HG03135 (cell line): ENCODE measurements at regions not wholly inside any gene's neighbourhood (a gene's known extent, or its start where the extent isn't known, plus 50 kb on each side); places are given as distances from the start of the nearest gene placed in this dataset.
"Not testable (repeated sequence)": the region's sequence is repeated elsewhere in the genome, so short reads cannot be mapped to it uniquely, and the experiment has no call there.

Experiments
- ATAC-seq: cut with Tn5 transposase; IDR thresholded peaks from one replicate; pipeline ENCODE4 v1.9.1; 2021; ENCODE audit warnings: mild to moderate bottlenecking, moderate library complexity; ENCODE audit not compliant: unreplicated experiment

DNA sequence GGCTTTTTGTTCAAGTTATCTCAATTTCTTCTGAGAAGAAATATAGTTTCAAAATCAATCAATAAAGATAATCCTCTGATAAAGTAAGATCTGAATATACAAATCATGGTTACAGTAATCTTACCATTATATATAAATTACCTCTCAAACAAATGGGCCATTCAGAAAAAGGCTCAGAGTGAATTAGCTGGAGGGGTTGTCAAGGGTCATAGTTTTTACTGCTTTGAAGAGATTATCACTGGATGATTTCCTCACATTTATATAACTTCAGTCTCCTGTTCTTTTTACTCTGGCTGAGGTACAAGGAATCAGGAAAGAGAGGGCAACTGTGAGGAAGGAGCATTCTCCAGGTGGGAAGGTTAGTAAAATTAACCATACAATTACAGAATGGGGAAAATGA, 148.6 kb upstream of the ELL2 start:
- no peak for ATAC-seq

DNA sequence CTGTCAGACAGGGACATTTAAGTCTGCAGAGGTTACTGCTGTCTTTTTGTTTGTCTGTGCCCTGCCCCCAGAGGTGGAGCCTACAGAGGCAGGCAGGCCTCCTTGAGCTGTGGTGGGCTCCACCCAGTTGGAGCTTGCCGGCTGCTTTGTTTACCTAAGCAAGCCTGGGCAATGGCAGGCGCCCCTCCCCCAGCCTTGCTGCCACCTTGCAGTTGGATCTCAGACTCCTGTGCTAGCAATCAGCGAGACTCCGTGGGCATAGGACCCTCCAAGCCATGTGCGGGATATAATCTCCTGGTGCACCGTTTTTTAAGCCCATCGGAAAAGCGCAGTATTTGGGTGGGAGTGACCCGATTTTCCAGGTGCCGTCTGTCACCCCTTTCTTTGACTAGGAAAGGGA, 147.0 kb upstream of the ELL2 start:
- not testable (repeated sequence) for ATAC-seq

DNA sequence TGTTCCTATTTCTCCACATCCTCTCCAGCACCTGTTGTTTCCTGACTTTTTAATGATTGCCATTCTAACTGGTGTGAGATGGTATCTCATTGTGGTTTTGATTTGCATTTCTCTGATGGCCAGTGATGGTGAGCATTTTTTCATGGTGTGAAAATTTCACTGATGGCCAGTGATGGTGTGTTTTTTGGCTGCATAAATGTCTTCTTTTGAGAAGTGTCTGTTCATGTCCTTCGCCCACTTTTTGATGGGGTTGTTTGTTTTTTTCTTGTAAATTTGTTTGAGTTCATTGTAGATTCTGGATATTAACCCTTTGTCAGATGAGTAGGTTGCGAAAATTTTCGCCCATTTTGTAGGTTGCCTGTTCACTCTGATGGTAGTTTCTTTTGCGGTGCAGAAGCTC, 142.2 kb upstream of the ELL2 start:
- ATAC-seq: not testable (repeated sequence)

DNA sequence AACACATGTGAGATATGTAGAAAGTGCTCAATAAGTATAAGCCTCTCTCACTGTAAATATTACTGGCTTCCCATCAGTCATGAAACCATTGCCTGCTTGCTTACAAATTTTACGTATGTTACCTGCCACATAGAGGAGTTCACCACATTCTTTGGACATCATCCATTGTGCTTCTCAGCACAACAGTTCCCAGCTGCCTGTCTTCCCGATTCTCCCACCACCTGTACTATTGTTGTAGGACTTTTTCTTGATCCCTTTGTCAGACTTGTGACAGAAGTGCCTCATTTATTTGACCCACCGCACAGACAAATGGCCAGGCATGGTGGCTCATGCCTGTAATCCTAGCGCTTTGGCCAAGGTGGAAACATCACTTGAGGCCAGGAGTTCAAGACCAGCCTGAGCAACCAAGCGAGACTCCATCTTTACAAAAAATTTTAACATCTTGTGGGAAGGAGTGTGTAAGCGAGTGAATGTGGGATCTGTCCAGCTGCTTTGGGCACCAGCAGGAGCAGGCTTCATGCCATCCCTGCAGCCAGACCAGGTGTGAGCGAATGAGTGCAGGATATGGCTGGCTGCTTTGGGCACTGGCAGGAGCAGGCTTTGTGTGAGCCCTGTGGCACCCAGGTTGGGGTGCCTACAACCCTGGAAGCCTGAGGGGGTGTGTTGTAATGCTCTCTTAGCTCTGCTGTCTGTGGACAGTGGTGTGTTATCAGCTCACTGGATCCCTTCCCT, 139.9 kb upstream of the ELL2 start:
- ATAC-seq: no peak

DNA sequence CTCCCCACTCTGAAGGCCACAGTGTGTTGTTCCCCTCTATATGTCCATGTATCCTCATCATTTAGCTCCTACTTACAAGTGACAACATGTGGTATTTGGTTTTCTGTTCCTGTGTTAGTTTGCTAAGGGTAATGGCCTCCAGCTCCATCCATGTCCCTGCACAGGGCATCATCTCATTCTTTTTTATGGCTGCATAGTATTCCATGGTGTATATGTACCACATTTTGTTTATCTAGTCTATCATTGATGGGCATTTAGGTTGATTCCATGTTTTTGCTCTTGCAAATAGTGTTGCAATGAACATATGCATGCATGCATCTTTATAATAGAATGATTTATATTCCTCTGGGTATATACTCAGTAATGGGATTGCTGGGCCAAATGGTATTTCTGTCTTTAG, 135.8 kb upstream of the ELL2 start:
- not testable (repeated sequence) for ATAC-seq

DNA sequence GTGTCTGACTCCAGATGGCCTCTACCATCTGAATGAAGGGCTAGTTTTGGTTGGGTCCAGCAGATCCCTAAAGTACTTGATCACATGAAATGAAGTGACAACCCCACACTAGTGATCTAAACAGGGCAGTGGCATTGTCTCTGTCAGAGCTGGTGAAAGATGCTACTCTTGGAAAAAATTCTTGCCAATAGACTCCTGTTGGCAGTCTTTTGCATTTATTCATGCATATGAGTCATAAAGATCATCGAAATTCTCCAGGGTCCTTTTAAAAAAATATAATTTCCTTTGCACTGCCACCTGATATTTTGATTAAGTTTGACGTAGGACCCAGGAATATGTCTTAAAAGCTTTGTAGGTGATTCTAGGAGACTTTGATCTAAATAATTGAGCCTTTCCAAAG, 135.1 kb upstream of the ELL2 start:
- ATAC-seq: no peak

DNA sequence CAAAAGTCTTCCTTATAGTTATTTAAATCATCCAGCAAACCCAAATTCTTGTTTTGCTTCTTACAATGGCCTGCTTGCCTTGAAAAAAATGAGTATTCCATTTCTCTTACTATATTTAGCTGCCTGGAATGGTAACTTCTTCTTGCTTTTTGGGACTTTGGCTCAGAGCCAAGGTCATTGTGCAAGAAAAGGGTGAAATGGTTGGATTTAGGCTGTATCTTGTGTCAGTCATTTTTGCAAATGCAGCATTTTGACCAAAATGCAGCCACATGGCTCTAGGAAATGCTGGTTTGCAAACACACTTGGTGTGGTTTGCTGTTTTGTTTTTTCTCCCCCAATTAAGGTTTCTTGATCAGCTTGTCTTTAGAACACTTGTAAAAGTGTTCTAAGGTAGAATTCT, 133.3 kb upstream of the ELL2 start:
- ATAC-seq: no peak

DNA sequence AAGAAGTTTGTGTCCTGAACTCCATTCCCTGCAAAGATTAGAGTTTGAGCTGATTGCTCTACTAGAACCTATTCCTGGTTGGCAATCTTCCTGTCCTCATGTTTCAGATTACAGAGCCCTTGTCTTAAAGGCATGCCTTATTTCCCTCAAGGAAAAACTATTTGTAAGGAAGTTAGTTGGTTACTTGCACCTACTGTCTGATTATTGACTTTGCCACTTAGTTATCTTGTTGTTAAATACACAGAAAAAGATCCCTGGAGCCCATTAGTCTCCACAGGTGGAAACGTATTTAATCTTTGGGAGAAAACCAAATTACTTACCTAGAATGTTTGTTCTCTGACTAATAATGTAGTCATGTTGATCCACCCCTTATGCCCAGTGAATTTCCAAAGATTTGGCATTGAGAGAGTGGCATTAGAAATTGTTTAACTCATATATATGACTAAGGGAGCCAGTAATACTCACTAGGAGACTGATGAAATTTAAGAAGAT, 132.3 kb upstream of the ELL2 start:
- no peak for ATAC-seq

DNA sequence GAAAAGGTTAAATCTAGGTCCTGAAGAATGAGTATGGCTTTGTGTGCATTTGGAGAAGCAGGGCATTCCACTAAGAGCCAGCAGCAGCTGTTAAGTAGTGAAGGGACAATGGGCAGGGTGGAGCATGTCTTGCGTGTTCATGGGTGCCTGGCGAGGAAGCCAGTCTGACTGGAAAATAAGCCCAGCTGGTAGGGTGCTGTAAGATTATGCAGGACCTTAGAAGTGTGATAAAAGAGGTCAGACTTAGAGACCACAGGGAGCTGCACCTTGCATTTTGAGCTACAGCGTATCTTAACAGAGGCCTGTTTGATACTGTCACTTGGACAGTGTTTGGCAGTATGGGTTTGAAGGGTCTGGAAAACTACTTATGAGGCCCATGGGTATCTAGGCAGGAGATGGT, 131.7 kb upstream of the ELL2 start:
- no peak for ATAC-seq

DNA sequence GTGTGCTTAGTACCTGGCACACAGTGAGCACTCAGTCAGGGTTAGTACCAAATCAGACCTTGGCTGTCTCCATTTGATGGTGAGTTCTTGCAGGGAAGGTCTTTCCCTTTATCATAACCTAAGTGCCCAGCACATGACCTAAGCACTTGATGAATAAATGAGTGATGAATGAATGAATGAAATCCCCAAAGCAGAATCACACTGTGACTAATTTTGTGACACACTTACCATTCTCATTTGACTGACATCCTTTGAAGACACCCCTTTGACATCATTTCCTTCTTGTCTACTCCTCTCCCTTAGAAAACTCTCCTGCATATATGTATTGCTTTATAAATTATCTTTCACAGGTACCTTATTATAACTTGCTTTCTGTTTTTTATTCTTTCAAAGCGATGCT, 130.2 kb upstream of the ELL2 start:
- no peak for ATAC-seq

DNA sequence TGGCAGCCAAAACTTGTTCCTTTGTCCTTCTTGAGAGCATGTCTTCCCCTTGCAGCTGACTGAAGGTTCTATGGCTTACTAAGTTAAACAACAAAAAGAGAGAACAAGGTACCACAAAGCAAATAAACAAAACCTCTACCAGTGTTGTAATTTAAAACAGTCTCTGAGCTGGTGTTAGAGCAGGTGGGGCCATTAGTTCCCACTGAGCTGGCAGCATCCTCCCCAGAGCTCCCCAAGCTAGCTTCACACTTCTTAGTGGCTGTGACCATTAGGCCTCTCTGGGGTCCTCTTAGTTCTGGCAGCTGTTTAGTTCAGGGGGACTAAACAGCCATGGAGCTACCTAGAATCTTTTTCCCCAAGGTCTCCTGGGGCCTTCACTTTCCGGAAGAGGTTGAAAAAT, 128.6 kb upstream of the ELL2 start:
- no peak for ATAC-seq

DNA sequence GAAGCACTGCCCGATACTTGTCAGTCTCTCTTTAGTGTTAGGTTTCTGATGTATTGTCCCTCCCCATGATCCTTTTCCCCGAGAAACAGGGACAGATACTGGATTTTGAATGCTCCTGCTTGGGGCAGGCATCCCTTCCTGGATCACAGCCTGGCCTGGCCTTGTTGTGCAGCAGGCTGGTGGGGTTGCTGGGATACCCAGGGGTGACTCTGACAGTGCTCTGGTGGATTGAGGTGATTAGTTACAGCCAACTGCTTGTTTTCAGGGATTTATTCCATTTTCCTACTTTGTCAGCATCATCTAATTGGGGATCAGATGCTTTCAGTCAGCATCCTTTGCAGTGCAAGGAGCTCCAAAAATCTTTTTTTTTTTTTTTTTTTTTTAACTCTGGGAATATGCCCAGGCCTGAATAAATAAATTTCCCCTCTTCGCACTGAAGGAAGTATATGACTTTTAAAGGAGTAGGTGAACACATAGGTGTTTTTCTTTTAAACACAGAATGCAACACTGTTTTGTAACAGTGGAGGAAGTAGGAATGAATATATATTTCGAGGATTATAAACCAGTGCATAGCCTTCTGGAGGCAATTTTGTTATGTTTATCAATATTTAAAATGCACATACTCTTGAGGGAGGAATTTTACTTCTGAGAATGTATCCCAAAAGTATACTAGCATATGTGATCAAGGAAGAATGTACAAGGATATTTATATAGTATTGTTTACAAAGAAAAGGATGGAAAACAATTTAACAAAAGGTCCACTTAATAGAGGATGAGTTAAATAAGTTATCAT, 127.3 kb upstream of the ELL2 start:
- no peak for ATAC-seq

DNA sequence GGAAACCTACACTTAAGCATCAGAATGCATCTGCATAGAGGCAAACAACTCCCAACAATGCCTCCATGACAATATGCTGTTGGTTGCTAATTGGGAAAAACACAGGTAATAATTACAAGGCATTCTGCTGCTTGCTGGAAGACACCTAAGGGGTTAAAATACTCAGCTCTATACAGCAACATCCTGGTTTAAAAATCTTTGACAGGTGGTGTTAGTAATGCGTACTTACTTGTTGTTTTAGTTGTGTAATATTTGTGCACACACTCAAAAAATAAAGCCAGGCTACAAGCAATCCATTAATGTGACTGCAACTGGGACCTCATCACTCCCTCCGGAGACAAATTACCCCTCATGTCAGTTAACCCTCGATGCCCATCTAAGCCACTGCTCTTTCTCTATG, 126.3 kb upstream of the ELL2 start:
- ATAC-seq: no peak

DNA sequence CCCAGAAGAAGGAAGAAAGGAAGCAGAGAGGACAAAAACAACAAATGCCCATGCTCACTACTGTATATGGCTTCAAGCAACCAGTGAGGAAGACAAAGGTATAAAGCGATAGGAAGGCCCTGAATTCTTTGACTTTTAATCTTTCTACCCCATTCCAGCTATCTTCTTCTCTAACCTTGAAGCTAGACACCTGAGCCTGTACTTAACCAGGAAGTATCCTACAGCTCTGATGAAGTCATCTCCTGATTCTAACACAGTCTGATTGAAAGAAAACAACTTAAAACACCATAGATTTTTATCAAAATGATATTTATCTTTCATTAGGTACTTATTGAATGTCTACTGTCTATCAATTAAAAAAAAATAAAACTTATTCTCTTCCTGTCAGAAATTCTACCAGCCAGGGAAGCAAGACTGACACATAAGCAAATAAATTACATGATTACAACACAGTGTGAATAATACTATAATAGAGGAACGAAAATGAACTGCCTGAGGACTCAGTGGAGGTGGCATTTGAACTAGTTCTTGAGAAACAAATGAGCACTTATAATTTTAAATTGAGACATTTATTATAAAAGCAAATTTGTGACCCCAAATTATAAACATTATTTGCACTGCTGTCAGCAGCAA, 123.3 kb upstream of the ELL2 start:
- no peak for ATAC-seq

DNA sequence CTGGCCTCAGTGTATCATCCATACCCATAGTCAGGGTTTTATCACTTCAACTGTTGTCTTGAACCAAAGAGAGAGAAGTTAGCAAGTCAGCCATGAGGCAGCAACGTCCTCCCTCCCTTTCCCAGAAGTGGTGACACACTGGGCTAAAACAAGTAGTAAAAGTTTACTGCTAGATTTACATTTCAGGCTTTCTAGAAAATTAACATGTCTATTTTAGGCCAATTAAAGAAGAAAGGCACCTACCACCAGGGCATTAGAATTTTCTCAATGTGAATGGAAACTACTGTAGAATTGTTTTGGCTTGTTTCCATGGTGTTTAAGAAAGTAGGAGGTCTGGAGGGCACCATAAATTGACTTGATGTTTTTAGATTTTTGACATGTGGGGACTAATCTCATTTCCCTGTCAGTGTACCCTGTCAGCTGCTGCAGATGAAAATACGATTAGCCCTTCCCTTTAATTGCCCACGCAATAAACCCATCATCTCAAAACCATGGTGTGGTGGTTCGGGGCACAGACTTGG, 121.8 kb upstream of the ELL2 start:
- no peak for ATAC-seq

DNA sequence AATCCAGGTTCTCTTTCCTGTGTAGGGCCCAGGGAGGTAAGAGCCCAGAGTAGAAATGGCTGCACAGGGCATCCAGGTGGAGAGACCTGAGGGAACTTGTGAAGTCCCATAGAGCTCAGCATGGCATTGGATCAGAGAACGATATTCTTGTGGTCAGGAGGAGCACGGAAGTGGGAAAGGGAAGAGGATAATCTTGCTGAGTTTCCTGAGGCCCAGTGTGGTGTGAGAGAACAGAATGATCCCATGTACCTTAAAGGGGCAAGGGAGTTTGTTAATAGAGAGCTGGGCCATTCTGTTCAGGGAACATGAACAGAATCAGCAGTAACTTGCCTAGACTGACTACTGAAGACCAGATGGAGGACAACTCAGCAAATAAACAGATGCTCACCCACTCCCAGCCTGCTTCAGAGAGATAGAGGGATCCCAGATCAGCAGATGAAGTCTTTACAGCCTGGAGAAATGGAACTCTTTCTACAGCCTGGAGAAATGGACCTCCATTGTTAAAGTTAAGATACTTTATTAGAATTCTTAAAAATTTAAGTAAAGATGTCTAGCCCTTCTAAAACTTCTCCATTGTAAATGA, 119.7 kb upstream of the ELL2 start:
- no peak for ATAC-seq

DNA sequence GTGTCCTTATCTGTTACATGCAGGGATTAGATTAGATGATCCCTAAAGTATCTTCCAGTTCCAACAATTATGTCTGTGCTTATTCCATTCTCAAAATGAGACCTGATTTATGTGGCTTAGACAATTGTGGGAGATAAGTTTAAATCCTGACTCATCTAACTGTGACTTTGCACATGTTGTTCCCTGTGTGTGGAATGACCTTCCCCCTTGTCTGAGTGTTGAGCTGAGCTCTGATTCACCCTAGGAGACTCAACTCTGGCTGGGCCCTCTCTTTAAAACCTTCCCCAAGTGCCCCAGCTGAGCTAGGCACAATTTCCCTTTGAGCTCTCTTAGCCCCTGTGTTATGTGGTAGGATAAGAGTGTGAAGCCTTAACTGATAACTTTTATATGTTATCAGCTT, 118.9 kb upstream of the ELL2 start:
- ATAC-seq: no peak

DNA sequence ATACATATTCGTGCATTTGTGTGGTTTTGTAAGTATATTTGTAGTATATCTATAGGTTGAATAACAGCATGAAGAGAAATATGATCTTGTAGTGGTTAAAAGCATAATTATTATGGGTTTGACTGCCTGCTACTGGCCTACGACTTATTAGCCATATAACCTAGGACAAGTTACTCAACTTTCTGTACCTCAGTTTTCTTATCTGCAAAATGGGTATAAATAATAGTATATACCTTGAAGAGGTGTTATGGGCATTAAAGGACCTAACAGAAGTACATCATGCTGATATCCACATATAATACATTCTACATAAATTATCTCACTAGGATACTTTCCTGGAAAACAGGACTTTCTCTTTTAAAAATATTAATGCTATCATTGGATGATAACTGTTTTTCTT, 118.3 kb upstream of the ELL2 start:
- ATAC-seq: no peak

DNA sequence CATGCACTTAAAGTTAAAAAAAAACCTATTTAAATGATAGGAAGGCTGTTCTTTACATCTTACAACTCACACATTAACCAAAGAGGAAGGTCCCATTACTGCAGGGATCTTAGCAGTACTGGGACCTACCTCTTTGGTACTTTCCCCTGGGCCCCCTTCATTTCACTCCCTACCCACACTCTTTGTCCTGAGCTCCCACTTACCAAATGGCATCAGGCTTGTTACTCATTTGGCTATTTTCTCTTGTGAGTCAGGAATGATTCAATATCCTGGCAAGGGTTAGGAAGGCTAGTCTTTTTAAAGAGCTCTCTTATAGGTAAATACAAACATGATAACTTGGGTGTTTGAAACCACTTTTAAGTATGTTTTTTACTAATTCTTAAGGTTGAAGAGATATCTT, 117.4 kb upstream of the ELL2 start:
- ATAC-seq: no peak

DNA sequence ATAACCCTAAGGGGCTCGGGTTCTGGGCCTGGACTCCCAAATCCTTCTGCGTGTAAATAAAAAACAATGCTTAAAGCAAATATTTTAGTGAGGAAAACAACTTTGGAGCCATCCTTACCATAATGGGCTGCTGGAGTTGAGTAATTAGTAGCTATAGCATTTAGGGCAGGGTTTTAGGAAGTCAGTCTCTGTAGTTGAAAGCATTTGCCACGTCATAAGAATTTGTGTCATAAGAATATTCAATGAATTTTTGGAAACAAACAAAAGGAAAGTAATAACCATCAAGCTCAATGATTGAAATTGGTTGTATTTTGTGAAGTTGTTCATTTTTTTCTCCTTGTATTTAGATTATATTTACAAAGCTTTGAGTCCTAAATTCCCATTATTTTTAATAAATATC, 114.8 kb upstream of the ELL2 start:
- ATAC-seq: no peak

DNA sequence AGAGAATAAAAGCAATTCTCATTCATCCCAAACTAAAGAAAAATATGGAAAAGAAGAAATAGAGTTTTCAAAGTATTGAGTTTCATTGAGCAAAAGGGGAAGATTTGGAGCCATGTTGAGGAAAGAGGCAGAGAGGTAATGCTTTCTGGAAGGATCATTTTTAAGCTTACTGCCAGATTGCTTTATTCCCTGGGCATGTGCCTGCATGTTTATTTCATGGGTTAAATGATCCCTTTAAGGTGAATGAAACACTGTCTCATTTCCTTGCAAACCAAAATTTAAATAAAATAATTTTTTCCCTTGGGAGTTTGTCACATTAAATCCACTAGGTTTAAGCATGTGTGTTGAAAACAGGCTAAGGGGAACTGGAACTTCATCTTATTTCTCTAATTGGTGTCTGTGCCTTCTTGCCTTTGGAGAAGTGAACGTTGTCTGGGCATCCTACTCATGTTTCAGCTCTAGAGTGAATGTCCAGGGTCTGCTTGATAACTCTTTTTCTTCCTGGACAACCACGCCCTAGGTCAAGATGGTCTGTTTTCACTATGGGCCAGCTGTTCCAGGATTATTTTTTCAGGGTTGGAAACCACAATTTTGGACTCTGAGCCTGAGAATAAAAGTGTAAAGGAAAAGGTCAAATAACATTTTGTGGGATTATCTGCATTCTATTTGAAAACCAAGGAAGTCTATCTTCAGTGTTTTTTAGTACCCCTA, 114.1 kb upstream of the ELL2 start:
- no peak for ATAC-seq
